ENCODE measurements at regions not wholly inside any gene's neighbourhood (a gene's known extent, or its start where the extent isn't known, plus 50 kb on each side); places are given as distances from the start of the nearest gene placed in this dataset.
"Not testable (repeated sequence)": the region's sequence is repeated elsewhere in the genome, so short reads cannot be mapped to it uniquely, and the experiment has no call there.

DNA sequence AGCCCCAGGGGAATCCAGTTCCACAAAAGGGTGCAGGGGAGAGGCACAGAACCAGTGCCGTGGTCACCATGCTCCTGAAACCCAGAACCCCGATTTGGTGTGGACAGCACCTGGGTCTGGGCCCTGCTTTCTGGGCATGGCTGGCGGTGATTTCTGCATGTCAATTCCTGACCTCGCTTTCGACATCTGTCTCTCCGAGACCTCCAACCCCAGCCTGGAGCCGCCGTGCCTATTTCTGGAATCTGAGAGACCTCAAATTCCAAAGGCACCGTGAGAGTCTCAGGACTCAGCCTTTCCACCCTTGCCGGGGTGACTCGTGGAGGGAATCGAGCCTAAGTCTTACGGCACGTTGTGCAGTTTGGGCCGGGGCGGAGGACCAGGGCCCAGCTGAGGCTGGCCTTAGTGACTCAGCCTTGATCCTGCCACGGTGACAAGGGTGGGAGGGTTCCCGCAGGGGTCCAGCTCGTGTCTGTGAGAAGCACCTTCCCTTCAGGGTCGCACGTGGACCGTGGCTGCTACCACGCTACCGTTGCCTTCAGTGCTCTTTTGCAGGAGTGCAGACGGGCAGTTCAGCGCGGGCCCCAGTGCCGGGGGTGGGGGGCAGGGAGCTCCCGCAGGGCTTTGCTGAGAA, 133.7 kb downstream of the PXDC1 start:
- DNase-seq = no peak

- no peak for DNase-seq
Observed at GRCh38 chr6:3617192-3617631, 134.3 kb downstream of the PXDC1 start.

- DNase-seq = no peak
Observed at GRCh38 chr6:3616565-3617176, 134.8 kb downstream of the PXDC1 start.

GRCh38 chr6:3615391-3616380, 135.8 kb downstream of the PXDC1 start:
- no peak for DNase-seq

GRCh38 chr6:3614918-3615317, 136.6 kb downstream of the PXDC1 start:
- no peak for DNase-seq

DNA sequence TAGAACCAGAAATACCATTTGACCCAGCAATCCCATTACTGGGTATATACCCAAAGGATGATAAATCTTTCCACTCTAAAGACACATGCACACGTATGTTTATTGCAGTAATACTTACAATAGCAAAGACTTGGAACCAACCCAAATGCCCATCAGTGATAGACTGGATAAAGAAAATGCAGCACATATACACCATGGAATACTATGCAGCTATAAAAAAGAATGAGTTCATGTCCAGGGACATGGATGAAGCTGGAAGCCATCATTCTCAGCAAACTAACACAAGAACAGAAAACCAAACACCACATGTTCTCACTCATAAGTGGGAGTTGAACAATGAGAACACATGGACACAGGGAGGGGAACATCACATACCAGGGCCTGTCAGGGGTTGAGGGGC, 137.9 kb downstream of the PXDC1 start:
- not testable (repeated sequence) for DNase-seq

GRCh38 chr6:3612341-3613041, 139.0 kb downstream of the PXDC1 start:
- peak; percentile 52 for DNase-seq

DNA sequence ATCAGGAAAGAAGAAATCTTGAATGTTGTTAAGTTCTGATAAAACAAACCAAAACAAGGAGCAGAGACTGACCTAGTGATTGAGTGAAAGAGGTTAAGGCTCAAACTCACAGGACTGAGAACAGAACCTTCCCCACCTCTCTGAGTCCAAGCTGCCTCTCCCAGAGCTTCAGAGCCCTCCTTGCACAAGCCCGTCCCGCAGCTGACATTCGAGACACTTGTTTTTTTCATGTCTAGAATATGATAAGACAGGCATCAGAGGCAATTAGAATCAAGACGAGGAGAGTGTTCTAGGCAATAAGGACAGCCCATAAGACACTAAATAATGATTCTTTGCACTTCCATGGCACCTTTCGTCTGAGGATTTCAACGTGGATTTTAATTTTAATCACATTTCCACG, 140.6 kb downstream of the PXDC1 start:
- no peak for DNase-seq

GRCh38 chr6:3610206-3610605, 141.3 kb downstream of the PXDC1 start:
- peak; percentile 7 for DNase-seq

- no peak for DNase-seq
Observed at GRCh38 chr6:3609388-3609787, 142.1 kb downstream of the PXDC1 start.

- DNase-seq = no peak
Observed at GRCh38 chr6:3608159-3608558, 143.4 kb downstream of the PXDC1 start.

- DNase-seq = no peak
Observed at GRCh38 chr6:3607599-3607998, 143.9 kb downstream of the PXDC1 start.

- no peak for DNase-seq
Observed at GRCh38 chr6:3607171-3607570, 144.3 kb downstream of the PXDC1 start.

DNA sequence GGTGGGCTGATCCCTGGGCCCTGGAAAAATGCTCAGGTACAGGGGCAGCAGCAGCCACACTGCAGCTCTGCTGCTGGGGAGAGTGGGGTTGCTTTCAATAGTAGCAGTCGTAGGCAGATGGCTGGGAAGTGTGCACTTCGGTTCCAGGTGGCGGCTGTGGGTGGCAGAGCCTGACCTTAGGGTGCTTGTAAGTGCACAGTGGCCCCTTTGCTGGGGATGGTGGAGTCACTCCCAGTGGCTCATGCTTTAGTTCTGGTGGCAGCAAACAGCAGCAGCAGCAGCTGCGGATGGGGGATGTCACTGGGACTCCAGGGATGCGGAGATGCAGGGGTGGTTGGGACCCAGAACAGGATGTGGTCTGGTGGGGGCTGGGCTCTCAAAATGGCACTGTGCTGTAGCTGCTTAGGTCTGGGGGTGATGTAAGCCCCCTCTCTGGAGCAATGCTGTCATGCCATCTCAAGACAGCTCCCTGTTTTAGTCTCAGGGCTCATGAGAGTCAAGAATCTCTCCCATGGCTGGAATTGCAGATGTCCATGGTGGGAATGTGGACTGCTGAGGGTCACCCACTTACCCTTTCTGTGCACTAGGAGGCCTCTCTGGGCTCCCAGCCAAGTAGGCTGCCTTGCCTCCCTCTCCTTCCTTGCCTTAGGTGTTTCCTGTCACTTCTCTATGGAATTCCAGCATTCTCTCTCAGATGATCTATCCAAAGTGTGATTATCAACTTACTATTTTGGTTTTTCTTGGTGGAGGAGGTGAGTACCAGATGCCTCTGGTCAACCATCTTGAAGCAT, 146.7 kb upstream of the SLC22A23 start:
- peak; percentile 53 for DNase-seq

GRCh38 chr6:3601570-3601969, 144.7 kb upstream of the SLC22A23 start:
- DNase-seq = no peak

DNA sequence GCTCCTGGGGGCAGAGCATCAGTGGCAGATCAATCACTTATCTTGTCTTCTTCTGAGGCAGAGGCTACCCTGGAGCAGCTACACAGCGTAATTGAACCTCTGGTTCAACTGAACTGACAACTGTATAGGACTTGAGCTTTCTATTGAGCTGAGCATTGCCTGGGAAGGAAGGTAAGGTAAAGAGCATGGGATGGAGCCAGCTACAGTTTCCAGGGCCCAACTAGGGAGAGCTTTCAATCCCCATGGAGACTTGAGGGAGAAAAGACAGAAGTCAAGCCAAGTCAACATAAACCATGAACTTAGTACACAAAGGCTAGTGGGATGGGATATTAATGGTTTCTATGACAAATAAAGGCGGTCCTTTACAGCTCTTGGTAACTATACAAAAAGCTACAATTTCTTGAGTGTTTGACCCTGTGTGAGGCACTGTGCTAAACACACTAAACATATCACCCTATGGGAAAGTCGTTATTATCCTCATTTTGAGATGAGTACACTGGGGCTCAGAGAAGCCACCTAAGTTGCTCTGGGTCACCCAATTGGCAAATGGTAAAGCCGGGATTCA, 140.7 kb upstream of the SLC22A23 start:
- no peak for DNase-seq

- no peak for DNase-seq
Observed at GRCh38 chr6:3596766-3597165, 139.9 kb upstream of the SLC22A23 start.

- DNase-seq = no peak
Observed at GRCh38 chr6:3594201-3594600, 137.4 kb upstream of the SLC22A23 start.

- no peak for DNase-seq
Observed at GRCh38 chr6:3593161-3593560, 136.3 kb upstream of the SLC22A23 start.

DNA sequence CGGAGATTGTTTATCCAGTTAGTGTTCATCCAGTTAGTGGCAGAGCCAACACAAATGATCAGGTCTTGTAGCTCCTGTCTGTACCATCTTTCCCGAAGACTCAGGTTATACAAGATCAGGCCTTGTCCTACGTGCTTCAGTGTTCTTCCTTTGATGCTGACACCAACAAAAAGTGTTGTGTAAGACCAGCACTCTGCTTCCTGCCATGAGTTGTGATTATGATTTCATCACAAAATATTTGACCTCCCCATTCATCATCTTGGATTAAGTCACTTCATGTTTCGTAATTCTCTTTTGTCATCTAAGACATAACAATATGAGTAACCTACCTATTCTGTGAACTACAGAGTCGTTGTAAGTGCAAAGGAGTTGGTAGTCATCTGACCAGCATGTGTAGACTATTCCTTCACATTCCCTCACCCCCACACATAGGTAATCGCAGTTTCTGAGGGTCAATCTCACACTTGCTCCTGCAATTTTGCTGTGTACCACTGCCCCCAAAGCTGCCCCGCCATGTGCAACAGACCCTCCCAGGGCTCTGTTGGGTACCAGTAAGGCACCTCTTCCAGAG, 135.6 kb upstream of the SLC22A23 start:
- DNase-seq = peak; percentile 66

DNA sequence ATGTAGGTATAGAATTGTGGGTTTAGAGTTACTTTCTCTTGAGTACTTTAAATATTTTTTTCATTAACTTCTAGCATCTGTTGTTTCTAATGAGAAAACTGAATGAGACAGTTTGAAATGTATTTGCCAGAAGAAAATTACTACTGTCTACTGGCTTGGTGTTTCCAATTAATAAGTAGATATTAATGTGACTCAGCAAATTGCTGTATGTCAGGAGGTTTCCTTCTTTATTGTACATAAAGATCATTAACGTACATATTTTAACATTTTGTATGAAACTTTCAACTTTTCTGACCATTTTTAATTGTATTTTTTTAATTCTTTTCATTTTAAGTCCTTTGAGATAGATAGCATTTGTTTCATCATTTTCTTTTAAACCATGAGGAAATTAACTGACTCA, 135.1 kb upstream of the SLC22A23 start:
- DNase-seq = no peak
